ENCODE measurements at regions not wholly inside any gene's neighbourhood (a gene's known extent, or its start where the extent isn't known, plus 50 kb on each side); places are given as distances from the start of the nearest gene placed in this dataset.

DNA sequence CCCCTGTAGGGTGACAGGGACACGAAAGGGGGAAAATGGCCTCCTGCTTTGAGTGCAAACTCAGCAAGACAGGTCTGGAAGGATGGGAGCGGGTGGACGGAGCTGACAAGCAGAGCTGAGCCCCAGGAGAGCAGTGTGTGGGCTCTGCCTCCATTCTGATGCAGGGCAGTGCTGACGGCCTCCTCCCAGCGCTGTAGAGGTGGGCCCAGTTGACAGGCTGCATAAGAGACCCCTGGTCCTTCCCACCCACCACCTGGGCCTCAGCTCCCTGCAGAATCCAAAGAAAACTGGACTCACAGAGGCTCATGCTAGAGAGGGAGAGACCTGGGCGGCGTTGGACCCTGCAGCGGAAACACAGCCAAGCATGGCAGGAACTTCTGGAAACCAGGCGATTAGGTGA is 1113.4 kb downstream of the BRD1 start:
- Histone ChIP-seq H3K27me3 (no peaks in the 10 kb centered on the region), H3K4me1 (replicated peaks in 1 of 2) (no peaks in the 10 kb centered on the region), H3K27ac (no peak overlapping the region), H3K4me3 (no peak overlapping the region), H3K9me3 (replicated peaks in 1 of 3) (no peaks in the 10 kb centered on the region), H3K36me3 (replicated peaks in 1 of 2) (no peaks in the 10 kb centered on the region)
- WGBS, 4 donors = 81 to 91% (median 87%) methylated on average over 9 of the region's 9 CpGs
- TF ChIP-seq, protein P1, sequence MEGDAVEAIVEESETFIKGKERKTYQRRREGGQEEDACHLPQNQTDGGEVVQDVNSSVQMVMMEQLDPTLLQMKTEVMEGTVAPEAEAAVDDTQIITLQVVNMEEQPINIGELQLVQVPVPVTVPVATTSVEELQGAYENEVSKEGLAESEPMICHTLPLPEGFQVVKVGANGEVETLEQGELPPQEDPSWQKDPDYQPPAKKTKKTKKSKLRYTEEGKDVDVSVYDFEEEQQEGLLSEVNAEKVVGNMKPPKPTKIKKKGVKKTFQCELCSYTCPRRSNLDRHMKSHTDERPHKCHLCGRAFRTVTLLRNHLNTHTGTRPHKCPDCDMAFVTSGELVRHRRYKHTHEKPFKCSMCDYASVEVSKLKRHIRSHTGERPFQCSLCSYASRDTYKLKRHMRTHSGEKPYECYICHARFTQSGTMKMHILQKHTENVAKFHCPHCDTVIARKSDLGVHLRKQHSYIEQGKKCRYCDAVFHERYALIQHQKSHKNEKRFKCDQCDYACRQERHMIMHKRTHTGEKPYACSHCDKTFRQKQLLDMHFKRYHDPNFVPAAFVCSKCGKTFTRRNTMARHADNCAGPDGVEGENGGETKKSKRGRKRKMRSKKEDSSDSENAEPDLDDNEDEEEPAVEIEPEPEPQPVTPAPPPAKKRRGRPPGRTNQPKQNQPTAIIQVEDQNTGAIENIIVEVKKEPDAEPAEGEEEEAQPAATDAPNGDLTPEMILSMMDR (IDR thresholded peaks at IDR 0.05) = no peak
- no peak for TF ChIP-seq POLR2A (IDR thresholded peaks at IDR 0.05)
- DNase-seq = no peak
- intact Hi-C loops (cut with DNase I) = no loop called here

DNA sequence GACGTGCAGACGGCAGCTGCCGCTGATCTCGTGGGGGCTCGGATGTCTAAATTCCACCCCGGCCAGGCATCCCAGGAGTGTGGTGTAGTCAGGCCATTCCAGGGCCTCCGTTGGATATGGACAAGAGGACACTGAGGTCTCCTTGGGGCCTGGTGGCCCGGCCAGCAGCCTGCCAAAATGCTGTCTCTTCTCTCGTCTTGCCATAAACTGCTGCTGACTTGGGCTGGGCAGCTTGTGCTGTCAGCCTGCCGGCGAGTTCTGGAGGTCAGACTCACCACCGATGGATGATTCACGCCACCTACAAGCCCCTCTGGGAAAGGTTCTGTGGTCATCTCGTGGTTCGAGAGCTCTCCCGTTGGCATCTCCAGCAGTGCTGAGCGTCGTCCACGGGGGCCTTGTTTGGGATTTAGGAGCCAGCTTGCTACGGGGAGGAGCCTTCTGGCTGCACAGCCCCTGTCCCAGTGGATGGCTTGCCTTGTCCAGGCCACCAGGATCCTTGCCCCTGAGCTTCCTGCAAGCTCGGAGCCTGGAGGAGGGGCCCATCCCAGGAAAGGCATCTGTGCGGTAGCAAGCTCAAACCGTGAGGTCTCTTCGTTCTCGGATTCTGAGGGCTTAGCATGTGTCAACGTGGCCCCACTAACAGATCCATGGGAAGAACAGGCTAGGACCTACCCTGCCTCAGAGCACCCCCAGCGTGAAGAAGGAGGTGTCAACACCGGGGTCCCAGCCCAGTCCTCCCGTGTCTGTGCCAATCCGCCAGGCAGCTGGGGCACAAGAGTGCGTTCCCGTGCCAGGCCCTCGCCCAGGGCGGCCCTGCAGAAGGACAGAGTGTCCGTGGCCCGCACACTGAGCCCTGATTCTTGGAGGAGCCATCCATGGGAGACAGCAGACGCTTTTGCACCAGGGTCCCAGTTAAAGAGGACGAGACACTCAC is 1114.1 kb downstream of the BRD1 start:
- Histone ChIP-seq H3K27ac (no peak overlapping the region), H3K4me1 (replicated peaks in 1 of 2) (no peaks in the 10 kb centered on the region), H3K27me3 (no peaks in the 10 kb centered on the region), H3K36me3 (replicated peaks in 1 of 2) (no peaks in the 10 kb centered on the region), H3K9me3 (replicated peaks in 1 of 3) (no peaks in the 10 kb centered on the region), H3K4me3 (no peak overlapping the region)
- TF ChIP-seq POLR2A (IDR thresholded peaks at IDR 0.05) = no peak
- TF ChIP-seq, protein P1 (IDR thresholded peaks at IDR 0.05) = no peak
- no peak for DNase-seq
- intact Hi-C loops (cut with DNase I) = no loop called here
- WGBS, 4 donors = 80 to 90% (median 83%) methylated on average over 25 to 38 of the region's 38 CpGs

DNA sequence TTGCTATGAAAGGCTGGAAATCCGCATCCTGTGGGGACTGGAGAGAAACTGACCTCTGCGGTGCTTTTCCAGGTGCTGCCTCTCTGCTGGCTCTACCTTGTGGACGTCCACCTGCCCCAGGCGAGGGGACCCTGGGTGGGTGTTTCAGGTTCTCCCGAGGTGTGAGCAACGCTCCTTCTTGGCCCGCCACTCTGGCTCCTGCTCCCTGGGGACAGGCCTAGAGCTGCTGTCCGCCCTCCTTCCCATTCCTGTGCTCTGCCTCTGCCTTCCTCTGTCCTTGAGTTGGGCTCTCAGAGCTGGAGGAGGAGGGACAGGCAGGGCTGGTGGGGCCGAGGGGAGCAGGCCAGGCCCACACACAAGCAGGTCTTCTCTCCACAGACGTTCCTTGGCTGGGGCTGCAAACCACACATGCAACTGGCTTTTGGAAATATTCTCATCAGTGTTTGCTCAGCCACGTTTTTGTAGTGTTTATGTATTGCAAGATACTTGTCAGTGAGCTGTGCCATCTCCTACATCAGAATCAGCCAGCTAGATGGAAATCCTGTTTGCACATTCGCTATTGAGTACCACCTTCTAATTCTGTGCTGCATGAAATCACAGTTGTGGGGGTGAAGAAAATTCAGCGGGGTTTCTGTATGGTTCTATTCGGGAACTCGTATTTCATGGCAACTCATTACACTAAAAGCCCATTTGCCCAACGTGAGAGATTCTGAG is 1115.0 kb downstream of the BRD1 start:
- Histone ChIP-seq H3K4me3 (no peak overlapping the region), H3K9me3 (replicated peaks in 1 of 3) (no peaks in the 10 kb centered on the region), H3K36me3 (replicated peaks in 1 of 2) (no peaks in the 10 kb centered on the region), H3K27me3 (no peaks in the 10 kb centered on the region), H3K4me1 (replicated peaks in 1 of 2) (no peaks in the 10 kb centered on the region), H3K27ac (no peak overlapping the region)
- intact Hi-C loops (cut with DNase I) = no loop called here
- TF ChIP-seq, protein P1 (IDR thresholded peaks at IDR 0.05) = no peak
- TF ChIP-seq POLR2A (IDR thresholded peaks at IDR 0.05) = no peak
- WGBS, 4 donors = 67 to 73% (median 71%) methylated on average over 13 to 16 of the region's 16 CpGs
- no peak for DNase-seq

DNA sequence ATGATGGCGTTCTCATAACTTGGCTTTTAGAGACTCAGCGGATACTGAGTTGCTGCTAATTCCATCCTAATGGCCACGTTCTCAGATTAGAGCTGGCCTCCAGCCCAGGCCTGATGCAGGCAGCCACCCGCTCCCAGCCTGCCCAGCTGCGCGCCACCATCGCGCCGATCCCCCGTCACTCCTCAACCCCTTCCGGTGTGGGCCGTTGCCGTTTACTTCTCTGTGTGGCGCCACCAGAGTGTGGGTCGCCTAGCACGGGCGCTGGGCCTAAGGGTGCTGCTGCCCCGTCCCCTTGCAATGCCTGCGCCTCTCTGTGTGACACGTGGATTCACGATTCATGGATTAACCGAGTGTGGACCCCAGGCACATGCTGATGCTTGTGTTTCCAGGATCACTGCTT is 1116.0 kb downstream of the BRD1 start:
- H3K27ac ChIP-seq = no peak overlapping the region
- H3K27me3 ChIP-seq = no peaks in the 10 kb centered on the region
- no peaks in the 10 kb centered on the region for H3K36me3 ChIP-seq (replicated peaks in 1 of 2)
- no peak for DNase-seq
- H3K9me3 ChIP-seq (replicated peaks in 1 of 3) = no peaks in the 10 kb centered on the region
- no peaks in the 10 kb centered on the region for H3K4me1 ChIP-seq (replicated peaks in 1 of 2)
- 86 to 95% (median 92%) methylated on average over 19 to 22 of the region's 22 CpGs for WGBS, 4 donors
- TF ChIP-seq POLR2A (IDR thresholded peaks at IDR 0.05) = no peak
- TF ChIP-seq, protein P1 (IDR thresholded peaks at IDR 0.05) = no peak
- H3K4me3 ChIP-seq = no peak overlapping the region
- intact Hi-C loops (cut with DNase I) = no loop called here

All from adrenal gland (tissue), 9 donors.